GM23248 (cell line): ENCODE measurements at regions not wholly inside any gene's neighbourhood (a gene's known extent, or its start where the extent isn't known, plus 50 kb on each side); places are given as distances from the start of the nearest gene placed in this dataset.

Experiments
- DNase-seq: peaks from one replicate; pipeline ENCODE4 v3.0.0-alpha.2; 2015
- H2AFZ ChIP-seq: fragments of 200-600 bp; sonication (generic); 2 replicates; pipeline ENCODE4 v1.6.1; 2016; ENCODE audit warnings: antibody characterized with exemption
- H3F3A ChIP-seq: fragments of 200-600 bp; sonication (generic); 2 replicates; pipeline ENCODE4 v1.6.1; 2016; ENCODE audit warnings: mild to moderate bottlenecking, antibody characterized with exemption, mixed run types; ENCODE audit not compliant: insufficient read depth
- H3K27ac ChIP-seq: fragments of 200-600 bp; sonication (generic); 2 replicates; pipeline ENCODE4 v1.5.1; 2016; ENCODE audit warnings: mild to moderate bottlenecking
- H3K27me3 ChIP-seq: fragments of 200-600 bp; sonication (generic); replicated peaks from 2 replicates; pipeline ENCODE4 v1.6.1; 2016; ENCODE audit warnings: mild to moderate bottlenecking; ENCODE audit not compliant: insufficient read depth
- H3K36me3 ChIP-seq: fragments of 200-600 bp; sonication (generic); 2 replicates; pipeline ENCODE4 v1.6.1; 2016; ENCODE audit warnings: low read depth, mild to moderate bottlenecking
- H3K4me1 ChIP-seq: fragments of 200-600 bp; sonication (generic); 2 replicates; pipeline ENCODE4 v1.6.1; 2016; ENCODE audit warnings: mild to moderate bottlenecking; ENCODE audit not compliant: insufficient read depth
- H3K4me2 ChIP-seq: fragments of 200-600 bp; sonication (generic); one replicate; pipeline ENCODE4 v1.6.1; 2016; ENCODE audit warnings: mild to moderate bottlenecking; ENCODE audit not compliant: unreplicated experiment
- H3K4me3 ChIP-seq: fragments of 200-600 bp; sonication (generic); 2 replicates; pipeline ENCODE4 v1.5.1; 2016; ENCODE audit warnings: mild to moderate bottlenecking
- H3K79me2 ChIP-seq: fragments of 200-600 bp; sonication (generic); 2 replicates; pipeline ENCODE4 v1.6.1; 2016; ENCODE audit warnings: mild to moderate bottlenecking; ENCODE audit not compliant: insufficient read depth
- H3K9ac ChIP-seq: fragments of 200-600 bp; sonication (generic); 2 replicates; pipeline ENCODE4 v1.6.1; 2016; ENCODE audit warnings: mild to moderate bottlenecking
- H3K9me2 ChIP-seq: fragments of 200-600 bp; sonication (generic); 2 replicates; pipeline ENCODE4 v1.6.1; 2016; ENCODE audit warnings: mixed run types, mild to moderate bottlenecking, moderate library complexity; ENCODE audit not compliant: insufficient read depth
- H3K9me3 ChIP-seq: fragments of 200-600 bp; sonication (generic); one replicate; pipeline ENCODE4 v1.6.1; 2017; ENCODE audit warnings: low read depth
- H4K20me1 ChIP-seq: fragments of 200-600 bp; sonication (generic); 2 replicates; pipeline ENCODE4 v1.6.0; 2016; ENCODE audit not compliant: insufficient read depth
- EZH2 ChIP-seq: fragments of 200-600 bp; sonication (generic); IDR thresholded peaks from 2 replicates; pipeline ENCODE4 v1.6.1; 2018; ENCODE audit warnings: antibody characterized with exemption, mild to moderate bottlenecking; ENCODE audit not compliant: insufficient read depth, poor library complexity, severe bottlenecking
- EZH2phosphoT487 ChIP-seq: fragments of 200-600 bp; sonication (generic); IDR thresholded peaks from 2 replicates; pipeline ENCODE4 v1.6.1; 2018; ENCODE audit warnings: antibody characterized with exemption, moderate library complexity, mild to moderate bottlenecking, low read depth; ENCODE audit not compliant: insufficient read depth
- WGBS, 2 experiments: methylation state at CpG; one replicate each; pipeline ENCODE4 v1.1.6; 2015 to 2017; ENCODE audit warnings: low lambda C conversion rate in 2 of 2, low coverage in 1 of 2; ENCODE audit errors: missing lambda C conversion rate in 2 of 2; 5-methylcytosine and 5-hydroxymethylcytosine counted together
- in situ Hi-C: fragments of 300-500 bp; cut with MboI; formaldehyde crosslinking; loops from 2 replicates; pipeline ENCODE4 v1.15.0; 2020

DNA sequence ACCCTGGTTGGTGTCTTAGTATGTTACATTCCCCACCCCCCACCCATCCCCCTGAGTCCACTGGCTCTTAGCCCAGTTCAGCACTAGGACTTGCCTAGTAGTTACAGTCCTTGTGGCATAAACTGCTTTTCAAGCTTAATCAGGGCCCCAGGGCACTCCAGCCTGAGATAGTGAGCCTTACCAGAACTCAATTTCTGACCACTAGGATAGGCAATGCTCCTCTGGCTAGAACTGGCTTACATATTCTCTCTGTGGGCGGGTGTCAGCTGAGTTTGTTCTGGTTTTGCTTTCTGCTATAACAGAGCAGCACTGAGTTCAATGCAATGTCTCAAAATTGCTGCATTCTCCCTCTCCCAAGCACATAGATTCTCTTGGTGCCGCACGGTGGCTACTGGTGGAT is 391.4 kb upstream of the DIPK2B start:
- no peak overlapping the region for H3K9ac ChIP-seq
- H3K4me1 ChIP-seq = peaks cover 10% of the 10 kb centered on the region; the same call in 1 of the 2 replicates
- no peaks in the 10 kb centered on the region for H3F3A ChIP-seq
- H3K9me2 ChIP-seq = no peaks in the 10 kb centered on the region
- no peaks in the 10 kb centered on the region for H4K20me1 ChIP-seq
- H3K36me3 ChIP-seq = no peaks in the 10 kb centered on the region
- no peak overlapping the region for H3K27ac ChIP-seq
- no peak overlapping the region for H3K4me2 ChIP-seq
- in situ Hi-C loops = no loop called here
- no peaks in the 10 kb centered on the region for H3K9me3 ChIP-seq
- WGBS, 2 experiments = 100% methylated on average over 3 of the region's 3 CpGs
- no peaks in the 10 kb centered on the region for H3K27me3 ChIP-seq
- H3K4me3 ChIP-seq = no peak overlapping the region
- DNase-seq = no peak
- no peak overlapping the region for H2AFZ ChIP-seq
- no peaks in the 10 kb centered on the region for H3K79me2 ChIP-seq
- TF ChIP-seq EZH2phosphoT487 (no peak), EZH2 (no peak)

DNA sequence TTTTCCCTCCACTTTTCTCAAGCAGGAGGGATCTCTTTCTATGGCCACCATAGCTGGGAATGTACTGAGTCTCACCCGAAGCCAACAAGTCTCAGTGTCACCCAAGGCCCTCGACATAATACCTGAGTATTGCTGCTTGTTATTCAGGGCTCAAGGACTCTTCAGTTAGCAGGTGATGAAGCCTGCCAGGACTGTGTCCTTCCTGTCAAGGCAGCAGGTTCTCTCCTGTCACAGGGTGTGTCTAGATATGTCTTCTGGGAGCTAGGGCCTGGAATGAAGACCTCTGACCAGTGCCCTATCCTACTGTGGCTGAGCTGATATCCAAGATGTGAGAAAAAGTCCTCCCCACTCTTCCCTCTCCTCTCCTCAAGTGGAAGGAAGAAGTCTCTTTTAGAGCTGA is 391.0 kb upstream of the DIPK2B start:
- in situ Hi-C loops = no loop called here
- H3K9me3 ChIP-seq = no peaks in the 10 kb centered on the region
- no peak overlapping the region for H3K4me2 ChIP-seq
- peaks cover 6% of the 10 kb centered on the region; the same call in 1 of the 2 replicates for H3K4me1 ChIP-seq
- no peaks in the 10 kb centered on the region for H3K79me2 ChIP-seq
- H3K9ac ChIP-seq = no peak overlapping the region
- TF ChIP-seq EZH2phosphoT487 (no peak), EZH2 (no peak)
- no peak overlapping the region for H3K27ac ChIP-seq
- H3K9me2 ChIP-seq = no peaks in the 10 kb centered on the region
- H3K27me3 ChIP-seq = no peaks in the 10 kb centered on the region
- no peak overlapping the region for H2AFZ ChIP-seq
- H3K36me3 ChIP-seq = no peaks in the 10 kb centered on the region
- no peaks in the 10 kb centered on the region for H3F3A ChIP-seq
- no peaks in the 10 kb centered on the region for H4K20me1 ChIP-seq
- no peak for DNase-seq
- WGBS, 2 experiments = 96 to 100% methylated on average over 1 to 2 of the region's 2 CpGs
- H3K4me3 ChIP-seq = no peak overlapping the region

DNA sequence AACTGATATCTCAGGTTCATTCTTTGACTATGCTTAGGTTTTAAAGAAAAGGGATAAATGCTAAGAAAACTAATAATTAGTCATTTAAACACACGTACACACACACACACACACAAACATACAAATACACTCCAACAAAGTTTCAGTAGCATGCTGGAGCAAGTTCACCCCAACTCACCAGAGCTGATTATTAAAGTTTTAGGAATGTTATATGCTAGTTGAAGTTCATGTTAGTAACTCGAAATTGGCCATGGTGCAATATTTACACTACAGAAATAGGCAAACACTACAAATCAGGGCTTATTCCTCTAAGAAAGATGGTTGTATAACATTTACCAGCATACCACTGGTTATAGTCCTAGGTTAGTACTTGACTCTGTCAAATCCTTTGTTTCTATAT is 384.0 kb upstream of the DIPK2B start:
- Histone ChIP-seq H3K9me3 (no peaks in the 10 kb centered on the region), H2AFZ (no peak overlapping the region), H3K36me3 (no peaks in the 10 kb centered on the region), H3K27ac (no peak overlapping the region), H3K4me1 (no peaks in the 10 kb centered on the region), H3K79me2 (no peaks in the 10 kb centered on the region), H3K4me2 (no peak overlapping the region), H3F3A (no peaks in the 10 kb centered on the region), H3K4me3 (no peak overlapping the region), H3K9ac (no peak overlapping the region), H4K20me1 (no peaks in the 10 kb centered on the region), H3K9me2 (no peaks in the 10 kb centered on the region), H3K27me3 (no peaks in the 10 kb centered on the region)
- TF ChIP-seq EZH2phosphoT487 (no peak), EZH2 (no peak)
- 52 to 53% methylated on average over 2 of the region's 2 CpGs for WGBS, 2 experiments
- in situ Hi-C loops = no loop called here
- no peak for DNase-seq

DNA sequence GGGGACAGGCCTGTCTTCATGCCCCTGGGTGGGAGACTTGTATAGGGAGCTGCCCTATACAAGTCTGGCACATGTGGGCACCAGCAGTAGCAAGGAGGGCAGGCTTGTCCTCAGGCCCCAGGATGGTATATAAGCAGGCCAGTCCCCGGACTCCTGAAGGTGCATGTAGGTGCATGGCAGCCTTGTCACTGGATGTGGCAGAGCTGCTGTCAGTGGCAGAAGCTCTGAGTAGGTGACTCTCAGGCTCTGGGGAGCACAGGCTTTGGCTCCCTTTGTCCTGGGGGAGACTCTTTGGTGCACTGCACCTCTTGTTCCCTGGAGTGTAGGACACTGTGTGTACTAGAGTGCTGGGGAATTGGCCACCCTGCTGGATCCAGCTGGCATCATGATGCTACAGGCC is 376.7 kb upstream of the DIPK2B start:
- WGBS, 2 experiments = 44 to 100% methylated on average over 1 of the region's 1 CpG
- Histone ChIP-seq H3K9me3 (no peaks in the 10 kb centered on the region), H3K36me3 (no peaks in the 10 kb centered on the region), H4K20me1 (no peaks in the 10 kb centered on the region), H3K9ac (no peak overlapping the region), H2AFZ (no peak overlapping the region), H3K9me2 (no peaks in the 10 kb centered on the region), H3K27ac (no peak overlapping the region), H3K79me2 (no peaks in the 10 kb centered on the region), H3K27me3 (no peaks in the 10 kb centered on the region), H3F3A (no peaks in the 10 kb centered on the region), H3K4me2 (no peak overlapping the region), H3K4me3 (no peak overlapping the region), H3K4me1 (no peaks in the 10 kb centered on the region)
- no peak for DNase-seq
- TF ChIP-seq EZH2 (no peak), EZH2phosphoT487 (no peak)
- in situ Hi-C loops = no loop called here

DNA sequence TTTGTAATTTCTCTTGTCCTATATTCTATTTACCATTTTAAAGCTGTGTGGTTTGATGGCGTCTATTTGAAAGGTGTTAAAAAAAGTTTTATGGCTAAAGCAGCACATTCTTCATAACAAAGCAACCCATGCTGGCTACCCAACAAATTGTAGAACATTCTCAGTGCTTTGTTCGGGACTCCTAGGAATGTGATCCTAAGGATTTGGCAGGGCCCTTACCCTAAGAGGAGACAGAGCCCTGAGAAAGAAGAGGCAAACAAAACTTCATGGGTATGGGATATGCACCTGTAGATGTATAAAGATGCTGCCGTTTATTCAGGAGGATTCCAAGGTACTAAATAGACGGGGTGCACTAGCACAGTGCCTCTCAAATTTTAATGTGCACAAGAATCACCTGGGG is 370.8 kb upstream of the DIPK2B start:
- no peak for DNase-seq
- no peaks in the 10 kb centered on the region for H3K79me2 ChIP-seq
- H3K27ac ChIP-seq = no peak overlapping the region
- WGBS, 2 experiments = 69 to 74% methylated on average over 4 of the region's 4 CpGs
- no peak overlapping the region for H3K4me2 ChIP-seq
- in situ Hi-C loops = no loop called here
- H4K20me1 ChIP-seq = no peaks in the 10 kb centered on the region
- TF ChIP-seq EZH2phosphoT487 (no peak), EZH2 (no peak)
- H3K9ac ChIP-seq = no peak overlapping the region
- H3K9me3 ChIP-seq = no peaks in the 10 kb centered on the region
- H3K4me1 ChIP-seq = no peaks in the 10 kb centered on the region
- H3K27me3 ChIP-seq = no peaks in the 10 kb centered on the region
- H3F3A ChIP-seq = no peaks in the 10 kb centered on the region
- H3K4me3 ChIP-seq = no peak overlapping the region
- H2AFZ ChIP-seq = no peak overlapping the region
- H3K36me3 ChIP-seq = no peaks in the 10 kb centered on the region
- no peaks in the 10 kb centered on the region for H3K9me2 ChIP-seq
